ENCODE measurements at regions not wholly inside any gene's neighbourhood (a gene's known extent, or its start where the extent isn't known, plus 50 kb on each side); places are given as distances from the start of the nearest gene placed in this dataset.

GRCh38 chr13:61013796-61014195 is 401.9 kb downstream of the PCDH20 start:
- H3K4me3 ChIP-seq (ENCODE audit: low read depth, low read length): no peak overlapping the region
- no peak for TF ChIP-seq CTCF (IDR thresholded peaks at IDR 0.05; ENCODE audit: low read depth, low read length)

- no peak overlapping the region for H3K4me3 ChIP-seq (ENCODE audit: low read depth, low read length)
- no peak for TF ChIP-seq CTCF (IDR thresholded peaks at IDR 0.05; ENCODE audit: low read depth, low read length)
These were observed 405.3 kb downstream of the PCDH20 start for GRCh38 chr13:61010358-61010757.

GRCh38 chr13:61002686-61003085 is 413.0 kb downstream of the PCDH20 start:
- TF ChIP-seq CTCF (IDR thresholded peaks at IDR 0.05; ENCODE audit: low read depth, low read length): no peak
- H3K4me3 ChIP-seq (ENCODE audit: low read depth, low read length): no peak overlapping the region

- H3K4me3 ChIP-seq (ENCODE audit: low read depth, low read length): no peak overlapping the region
- TF ChIP-seq CTCF (IDR thresholded peaks at IDR 0.05; ENCODE audit: low read depth, low read length): no peak
These were observed 425.5 kb downstream of the PCDH20 start for GRCh38 chr13:60990032-60990733.

GRCh38 chr13:60986301-60986700 is 429.3 kb downstream of the PCDH20 start:
- no peak for TF ChIP-seq CTCF (IDR thresholded peaks at IDR 0.05; ENCODE audit: low read depth, low read length)

GRCh38 chr13:60981407-60981806 is 434.2 kb downstream of the PCDH20 start:
- TF ChIP-seq CTCF (IDR thresholded peaks at IDR 0.05; ENCODE audit: low read depth, low read length): no peak
- no peak overlapping the region for H3K4me3 ChIP-seq (ENCODE audit: low read depth, low read length)

More at GRCh38 chr13:60986301-60986700, 429.3 kb downstream of the PCDH20 start:
- H3K4me3 ChIP-seq (ENCODE audit: low read depth, low read length): no peak overlapping the region

GRCh38 chr13:60976367-60976766 is 439.3 kb downstream of the PCDH20 start:
- no peak overlapping the region for H3K4me3 ChIP-seq (ENCODE audit: low read depth, low read length)
- no peak for TF ChIP-seq CTCF (IDR thresholded peaks at IDR 0.05; ENCODE audit: low read depth, low read length)
